Parathyroid adenoma (tissue), 2 donors: ENCODE measurements at regions not wholly inside any gene's neighbourhood (a gene's known extent, or its start where the extent isn't known, plus 50 kb on each side); places are given as distances from the start of the nearest gene placed in this dataset.
A peak's percentile ranks its signal among the peaks of the same experiment; 100 is the strongest.

Experiments used
- H2AFZ ChIP-seq: fragments of 300-600 bp; sonication (generic); one replicate; pipeline ENCODE4 v1.7.0; 2017; ENCODE audit warnings: antibody characterized with exemption, mild to moderate bottlenecking
- H3K27ac ChIP-seq: fragments of 300-600 bp; sonication (generic); one replicate; pipeline ENCODE4 v1.7.0; 2017
- H3K27me3 ChIP-seq: fragments of 300-600 bp; sonication (generic); one replicate; pipeline ENCODE4 v1.7.0; 2017; ENCODE audit warnings: low read length; ENCODE audit not compliant: control insufficient read depth, insufficient read depth
- H3K36me3 ChIP-seq: fragments of 300-600 bp; sonication (generic); one replicate; pipeline ENCODE4 v1.7.0; 2017; ENCODE audit warnings: low read length; ENCODE audit not compliant: control insufficient read depth, insufficient read depth
- H3K4me1 ChIP-seq: fragments of 300-600 bp; sonication (generic); one replicate; pipeline ENCODE4 v1.7.0; 2017; ENCODE audit warnings: control low read depth
- H3K4me2 ChIP-seq: fragments of 300-600 bp; sonication (generic); one replicate; pipeline ENCODE4 v1.7.0; 2017; ENCODE audit warnings: low read length
- H3K4me3 ChIP-seq: fragments of 300-600 bp; sonication (generic); one replicate; pipeline ENCODE4 v1.7.0; 2017; ENCODE audit warnings: low read depth, low read length
- H3K79me2 ChIP-seq: fragments of 300-600 bp; sonication (generic); one replicate; pipeline ENCODE4 v1.7.0; 2017; ENCODE audit warnings: control low read depth
- H3K9ac ChIP-seq: fragments of 300-600 bp; sonication (generic); one replicate; pipeline ENCODE4 v1.7.0; 2017; ENCODE audit warnings: mild to moderate bottlenecking
- H3K9me3 ChIP-seq: fragments of 300-600 bp; sonication (generic); one replicate; pipeline ENCODE4 v1.7.0; 2017; ENCODE audit warnings: low read length; ENCODE audit not compliant: control insufficient read depth
- TF ChIP-seq, protein P1 (sequence below): fragments of 300-600 bp; sonication (generic); IDR thresholded peaks from one replicate; pipeline ENCODE4 v1.7.0; 2017; ENCODE audit warnings: antibody characterized with exemption, mild to moderate bottlenecking
- donor health status: primary hyperparathyroidism.

GRCh38 chr16:86072328-86073102, 173.6 kb downstream of the IRF8 start:
- Histone ChIP-seq H3K9me3 (no peaks in the 10 kb centered on the region), H3K4me1 (peaks cover 4% of the 10 kb centered on the region), H3K27me3 (no peaks in the 10 kb centered on the region), H3K4me2 (no peak overlapping the region), H2AFZ (no peak overlapping the region), H3K4me3 (no peak overlapping the region), H3K27ac (no peak overlapping the region), H3K36me3 (no peaks in the 10 kb centered on the region), H3K79me2 (no peaks in the 10 kb centered on the region), H3K9ac (no peak overlapping the region)
- TF ChIP-seq, protein P1, sequence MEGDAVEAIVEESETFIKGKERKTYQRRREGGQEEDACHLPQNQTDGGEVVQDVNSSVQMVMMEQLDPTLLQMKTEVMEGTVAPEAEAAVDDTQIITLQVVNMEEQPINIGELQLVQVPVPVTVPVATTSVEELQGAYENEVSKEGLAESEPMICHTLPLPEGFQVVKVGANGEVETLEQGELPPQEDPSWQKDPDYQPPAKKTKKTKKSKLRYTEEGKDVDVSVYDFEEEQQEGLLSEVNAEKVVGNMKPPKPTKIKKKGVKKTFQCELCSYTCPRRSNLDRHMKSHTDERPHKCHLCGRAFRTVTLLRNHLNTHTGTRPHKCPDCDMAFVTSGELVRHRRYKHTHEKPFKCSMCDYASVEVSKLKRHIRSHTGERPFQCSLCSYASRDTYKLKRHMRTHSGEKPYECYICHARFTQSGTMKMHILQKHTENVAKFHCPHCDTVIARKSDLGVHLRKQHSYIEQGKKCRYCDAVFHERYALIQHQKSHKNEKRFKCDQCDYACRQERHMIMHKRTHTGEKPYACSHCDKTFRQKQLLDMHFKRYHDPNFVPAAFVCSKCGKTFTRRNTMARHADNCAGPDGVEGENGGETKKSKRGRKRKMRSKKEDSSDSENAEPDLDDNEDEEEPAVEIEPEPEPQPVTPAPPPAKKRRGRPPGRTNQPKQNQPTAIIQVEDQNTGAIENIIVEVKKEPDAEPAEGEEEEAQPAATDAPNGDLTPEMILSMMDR: peak; percentile 76

DNA sequence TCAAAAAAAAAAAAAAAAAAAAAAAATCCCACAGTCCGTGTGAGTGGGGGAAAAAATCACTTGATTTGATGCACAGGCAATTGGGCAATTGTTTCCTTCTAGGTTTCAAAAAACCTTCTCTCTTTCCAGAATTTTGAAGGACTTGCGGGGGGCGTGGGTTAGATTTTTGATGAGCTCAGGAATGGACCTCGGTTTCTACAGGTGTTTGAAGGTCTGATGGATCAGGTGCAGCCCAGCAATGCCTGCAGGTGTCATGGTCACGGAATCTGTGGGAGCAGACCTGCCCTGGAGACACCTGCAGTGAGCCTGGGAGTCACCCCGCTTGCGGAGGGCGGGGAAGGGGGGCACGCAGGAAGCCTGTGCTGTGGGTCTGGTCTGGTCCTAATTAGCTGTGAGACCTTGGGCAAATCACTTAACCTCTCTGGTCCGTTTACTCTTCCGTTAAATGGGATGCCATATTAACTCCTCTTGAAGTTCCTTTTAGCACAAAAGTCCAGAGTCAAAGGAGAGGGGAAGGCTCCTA, 174.2 kb downstream of the IRF8 start:
- Histone ChIP-seq H3K27ac (no peak overlapping the region), H3K36me3 (no peaks in the 10 kb centered on the region), H3K9me3 (no peaks in the 10 kb centered on the region), H3K4me2 (no peak overlapping the region), H3K27me3 (no peaks in the 10 kb centered on the region), H3K9ac (no peak overlapping the region), H3K4me3 (no peak overlapping the region), H3K79me2 (no peaks in the 10 kb centered on the region), H2AFZ (no peak overlapping the region), H3K4me1 (peaks cover 4% of the 10 kb centered on the region)
- TF ChIP-seq, protein P1: peak; percentile 3

DNA sequence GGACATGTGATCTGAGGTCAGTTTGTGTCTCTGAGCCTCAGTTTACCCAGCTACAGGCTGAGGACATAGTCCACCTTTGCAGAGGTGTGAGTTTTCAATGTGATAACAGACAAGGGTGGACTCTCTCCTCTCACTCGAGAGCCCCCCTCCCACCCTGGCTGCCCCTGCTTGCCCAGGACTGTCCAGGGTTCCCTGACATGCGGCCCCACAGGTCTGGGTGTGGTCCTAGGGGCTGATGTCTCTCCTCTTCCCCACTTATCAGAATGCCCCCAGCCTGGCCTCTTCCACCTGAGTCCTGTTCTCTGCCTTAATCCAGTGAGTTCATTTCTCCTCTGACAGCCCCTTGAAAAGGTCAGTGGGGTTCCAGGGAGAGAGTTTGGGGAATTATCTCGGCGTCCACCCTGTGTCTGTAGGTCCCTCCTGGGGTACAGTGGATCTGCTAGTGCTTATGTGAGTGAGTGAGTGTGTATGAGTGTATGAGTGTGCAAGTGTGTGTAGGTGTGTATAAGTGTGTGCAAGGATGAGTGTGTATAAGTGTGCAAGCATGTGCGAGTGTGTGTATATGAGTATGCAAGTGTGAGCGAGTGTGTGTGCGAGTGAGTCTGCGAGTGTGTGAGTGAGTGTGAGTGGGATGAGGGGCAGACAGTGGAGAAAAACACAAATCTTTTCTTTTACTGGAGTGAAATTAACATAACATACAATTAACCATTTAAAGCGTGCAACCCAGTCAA, 175.0 kb downstream of the IRF8 start:
- H3K4me3 ChIP-seq: no peak overlapping the region
- H3K9ac ChIP-seq: no peak overlapping the region
- peaks cover 4% of the 10 kb centered on the region for H3K4me1 ChIP-seq
- H3K27ac ChIP-seq: no peak overlapping the region
- no peaks in the 10 kb centered on the region for H3K36me3 ChIP-seq
- H3K9me3 ChIP-seq: no peaks in the 10 kb centered on the region
- no peak overlapping the region for H3K4me2 ChIP-seq
- no peak overlapping the region for H2AFZ ChIP-seq
- no peaks in the 10 kb centered on the region for H3K27me3 ChIP-seq
- TF ChIP-seq, protein P1: no peak
- H3K79me2 ChIP-seq: no peaks in the 10 kb centered on the region

- H3K9me3 ChIP-seq: no peaks in the 10 kb centered on the region
- no peak overlapping the region for H3K27ac ChIP-seq
- H3K36me3 ChIP-seq: no peaks in the 10 kb centered on the region
- TF ChIP-seq, protein P1: no peak
- no peak overlapping the region for H3K9ac ChIP-seq
- H3K79me2 ChIP-seq: no peaks in the 10 kb centered on the region
- no peak overlapping the region for H3K4me3 ChIP-seq
- H3K4me1 ChIP-seq: peaks cover 4% of the 10 kb centered on the region
- no peak overlapping the region for H3K4me2 ChIP-seq
- H2AFZ ChIP-seq: peak overlapping the region; percentile 51
- H3K27me3 ChIP-seq: no peaks in the 10 kb centered on the region
These were observed 175.9 kb downstream of the IRF8 start for GRCh38 chr16:86074651-86075487.
